Uterus (tissue), 3 donors: ENCODE measurements at regions not wholly inside any gene's neighbourhood (a gene's known extent, or its start where the extent isn't known, plus 50 kb on each side); places are given as distances from the start of the nearest gene placed in this dataset.

Experiments
- DNase-seq, 2 donors: peaks; one replicate each; pipeline ENCODE4 v3.0.0-alpha.2; 2019 to 2020
- H3K27ac ChIP-seq, 2 donors: fragments of 200-600 bp; sonication (generic); 1 replicate in 1 of 2; 2 replicates in 1 of 2; pipeline ENCODE4 v1.5.1; 2016 to 2018
- H3K27me3 ChIP-seq, 2 donors: fragments of 200-600 bp; sonication (generic); one replicate each; pipeline ENCODE4 v1.5.1; 2018 to 2019; ENCODE audit warnings: control low read depth in 1 of 2
- H3K36me3 ChIP-seq, 2 donors: fragments of 200-600 bp; sonication (generic); one replicate each; pipeline ENCODE4 v1.5.1; 2019; ENCODE audit warnings: control low read depth in 1 of 2
- H3K4me1 ChIP-seq, 2 donors: fragments of 200-600 bp; sonication (generic); one replicate each; pipeline ENCODE4 v1.5.1; 2018 to 2019; ENCODE audit warnings: control low read depth in 1 of 2
- H3K4me3 ChIP-seq, 2 donors: fragments of 200-600 bp; sonication (generic); 1 replicate in 1 of 2; 2 replicates in 1 of 2; pipeline ENCODE4 v1.5.1; 2018 to 2019; ENCODE audit warnings: mild to moderate bottlenecking in 1 of 2
- H3K9me3 ChIP-seq, 2 donors: fragments of 200-600 bp; sonication (generic); one replicate each; pipeline ENCODE4 v1.5.1; 2019; ENCODE audit warnings: control low read depth in 1 of 2
- POLR2A ChIP-seq, 2 donors: fragments of 450-650 bp; IDR thresholded peaks; one replicate each; pipeline ENCODE4 v1.6.1; 2016; ENCODE audit warnings: antibody characterized with exemption in 2 of 2, mild to moderate bottlenecking in 1 of 2, moderate library complexity in 1 of 2
- intact Hi-C: fragments of 100-400 bp; cut with DNase I; formaldehyde crosslinking; loops from one replicate; pipeline ENCODE4 v1.15.1; 2023; ENCODE audit warnings: low total_unique reads
- TF ChIP-seq, protein P1 (sequence below), 4 experiments: fragments of 200-600 bp in 2 of 4; fragments of 450-650 bp in 2 of 4; sonication (generic) in 2 of 4; IDR thresholded peaks; one replicate each; pipeline ENCODE4 v1.5.1; 2016 to 2019; ENCODE audit warnings: antibody characterized with exemption in 4 of 4, mild to moderate bottlenecking in 2 of 4, moderate library complexity in 1 of 4
- donor health status: DM: yes; HTN: yes; CAD: no.

DNA sequence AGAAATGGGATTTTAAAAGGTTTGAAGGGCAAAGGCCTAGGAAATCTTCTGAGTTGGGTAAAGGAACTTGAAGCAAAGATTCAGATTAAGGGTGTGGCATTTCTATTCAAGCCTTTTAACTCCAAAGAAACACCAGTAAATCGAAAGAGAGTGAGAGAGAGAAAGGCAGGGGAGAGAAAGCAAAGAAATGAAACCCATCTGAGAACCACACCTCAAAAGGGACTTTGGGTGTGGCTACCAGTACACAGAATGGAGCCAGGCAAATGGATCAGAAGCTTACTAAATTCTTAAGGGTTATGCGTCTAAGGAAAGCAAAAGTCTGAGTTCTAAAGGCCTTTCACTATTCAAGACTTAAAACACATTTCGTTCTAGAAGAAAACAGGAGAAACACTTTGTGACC is 277.4 kb downstream of the BCL11B start:
- intact Hi-C loops: no loop called here
- Histone ChIP-seq H3K27me3 (no peaks in the 10 kb centered on the region), H3K9me3 (no peaks in the 10 kb centered on the region), H3K27ac (no peak overlapping the region), H3K4me1 (no peaks in the 10 kb centered on the region), H3K36me3 (no peaks in the 10 kb centered on the region), H3K4me3 (no peak overlapping the region)
- TF ChIP-seq POLR2A (IDR thresholded peaks at IDR 0.05): no peak
- TF ChIP-seq, protein P1, sequence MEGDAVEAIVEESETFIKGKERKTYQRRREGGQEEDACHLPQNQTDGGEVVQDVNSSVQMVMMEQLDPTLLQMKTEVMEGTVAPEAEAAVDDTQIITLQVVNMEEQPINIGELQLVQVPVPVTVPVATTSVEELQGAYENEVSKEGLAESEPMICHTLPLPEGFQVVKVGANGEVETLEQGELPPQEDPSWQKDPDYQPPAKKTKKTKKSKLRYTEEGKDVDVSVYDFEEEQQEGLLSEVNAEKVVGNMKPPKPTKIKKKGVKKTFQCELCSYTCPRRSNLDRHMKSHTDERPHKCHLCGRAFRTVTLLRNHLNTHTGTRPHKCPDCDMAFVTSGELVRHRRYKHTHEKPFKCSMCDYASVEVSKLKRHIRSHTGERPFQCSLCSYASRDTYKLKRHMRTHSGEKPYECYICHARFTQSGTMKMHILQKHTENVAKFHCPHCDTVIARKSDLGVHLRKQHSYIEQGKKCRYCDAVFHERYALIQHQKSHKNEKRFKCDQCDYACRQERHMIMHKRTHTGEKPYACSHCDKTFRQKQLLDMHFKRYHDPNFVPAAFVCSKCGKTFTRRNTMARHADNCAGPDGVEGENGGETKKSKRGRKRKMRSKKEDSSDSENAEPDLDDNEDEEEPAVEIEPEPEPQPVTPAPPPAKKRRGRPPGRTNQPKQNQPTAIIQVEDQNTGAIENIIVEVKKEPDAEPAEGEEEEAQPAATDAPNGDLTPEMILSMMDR (IDR thresholded peaks at IDR 0.05): no peak
- DNase-seq: no peak

DNA sequence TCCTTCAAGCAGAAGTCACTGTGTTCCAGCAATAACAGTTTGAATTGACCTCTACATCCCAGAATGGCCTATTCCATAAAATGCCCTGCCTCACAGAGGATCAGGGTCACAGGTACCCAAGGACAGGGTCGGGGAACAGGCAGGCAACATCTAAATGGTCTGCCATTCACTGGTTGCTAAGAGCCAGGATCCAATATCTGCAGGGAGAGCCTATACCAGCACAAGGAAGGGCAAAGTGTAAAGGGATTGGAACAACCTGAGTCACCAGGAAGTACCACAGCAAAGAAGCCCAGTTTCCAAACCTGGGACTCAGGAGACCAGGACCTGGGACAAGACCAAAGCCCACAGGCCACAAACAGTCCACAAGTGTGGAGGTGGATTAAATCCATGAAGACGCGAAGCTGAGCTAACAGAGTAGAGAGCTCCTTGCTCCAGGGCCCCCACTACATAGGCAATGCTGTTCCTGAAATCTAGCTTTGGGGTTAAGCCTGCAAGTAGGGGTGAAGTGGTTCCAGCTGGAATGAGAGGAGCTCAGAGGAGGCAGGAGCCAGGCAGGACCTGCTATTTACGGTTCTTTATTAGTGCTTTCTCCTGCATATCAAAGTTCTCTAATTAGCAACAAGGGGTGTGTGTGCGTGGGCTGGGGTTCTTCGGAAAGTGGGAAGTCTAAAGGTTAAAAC is 274.3 kb downstream of the BCL11B start:
- no peak for TF ChIP-seq POLR2A (IDR thresholded peaks at IDR 0.05)
- TF ChIP-seq, protein P1 (IDR thresholded peaks at IDR 0.05): no peak
- Histone ChIP-seq H3K4me1 (no peaks in the 10 kb centered on the region), H3K36me3 (no peaks in the 10 kb centered on the region)

DNA sequence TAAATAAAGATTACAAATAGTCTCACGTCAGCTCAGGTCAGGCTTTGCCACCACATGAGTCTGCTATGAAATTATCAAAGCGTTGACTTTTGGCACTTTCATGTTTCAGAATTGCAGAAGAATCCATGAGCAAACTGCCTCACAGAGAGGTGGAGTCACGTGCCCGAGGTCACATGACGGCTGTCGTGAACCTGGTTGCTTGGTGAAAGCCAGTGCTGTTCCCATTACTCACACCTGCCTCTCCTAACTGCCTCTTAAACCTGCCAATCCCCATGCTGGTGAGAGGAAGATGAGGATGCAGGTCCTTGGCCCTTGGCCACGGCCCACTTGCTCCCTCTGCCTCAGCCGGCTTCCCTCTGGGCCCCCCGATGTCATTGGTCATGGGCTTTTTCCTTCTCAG is 272.7 kb downstream of the BCL11B start:
- Histone ChIP-seq H3K4me3 (no peak overlapping the region), H3K4me1 (no peaks in the 10 kb centered on the region), H3K27ac (no peak overlapping the region), H3K36me3 (no peaks in the 10 kb centered on the region), H3K27me3 (no peaks in the 10 kb centered on the region), H3K9me3 (no peaks in the 10 kb centered on the region)
- intact Hi-C loops: no loop called here
- no peak for DNase-seq
- TF ChIP-seq, protein P1 (IDR thresholded peaks at IDR 0.05): no peak
- no peak for TF ChIP-seq POLR2A (IDR thresholded peaks at IDR 0.05)

More for the DNA sequence above, 274.3 kb downstream of the BCL11B start:
- H3K27me3 ChIP-seq: no peaks in the 10 kb centered on the region
- intact Hi-C loops: no loop called here
- H3K27ac ChIP-seq: no peak overlapping the region
- H3K4me3 ChIP-seq: no peak overlapping the region
- no peak for DNase-seq
- H3K9me3 ChIP-seq: no peaks in the 10 kb centered on the region

DNA sequence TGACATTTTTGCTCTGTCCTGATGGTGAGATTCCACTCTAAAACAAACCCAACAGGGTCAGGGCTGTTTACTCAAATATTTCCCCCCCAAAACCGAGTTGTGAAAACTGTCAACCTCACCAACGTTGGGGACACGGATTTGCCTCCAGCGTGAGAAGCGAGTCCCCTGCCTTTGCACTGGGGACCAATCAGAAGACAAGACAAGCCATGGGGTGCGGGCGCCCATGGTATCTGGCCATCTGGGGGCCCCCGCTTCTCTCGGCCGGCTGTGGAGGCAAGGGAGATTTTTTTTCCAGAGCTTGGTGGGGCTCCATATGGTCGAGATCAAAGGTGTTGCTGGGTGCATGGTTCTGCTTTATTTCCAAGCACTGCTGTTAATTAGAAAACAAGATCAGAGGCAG is 272.1 kb downstream of the BCL11B start:
- intact Hi-C loops: no loop called here
- DNase-seq: no peak

DNA sequence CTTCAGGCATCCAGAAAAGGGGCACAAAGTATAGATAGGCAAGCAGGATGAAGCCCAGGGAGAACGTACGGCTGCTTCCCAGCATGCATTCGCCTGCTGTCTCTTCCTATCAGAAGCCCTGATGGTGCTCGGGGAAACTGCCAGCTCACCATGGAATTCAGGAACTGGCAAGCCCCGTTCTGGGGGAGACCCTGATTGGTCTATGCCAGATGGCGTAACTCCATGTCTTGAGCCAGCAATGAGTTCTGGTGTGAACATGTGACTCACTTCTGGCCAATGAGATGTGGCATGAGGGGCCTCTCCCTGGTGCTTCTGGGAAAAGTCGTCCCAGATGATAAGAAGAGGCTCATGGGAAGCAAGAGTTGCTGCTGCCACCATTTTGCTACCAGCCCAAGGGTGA is 270.8 kb downstream of the BCL11B start:
- H3K9me3 ChIP-seq: no peaks in the 10 kb centered on the region
- TF ChIP-seq, protein P1 (IDR thresholded peaks at IDR 0.05): no peak
- TF ChIP-seq POLR2A (IDR thresholded peaks at IDR 0.05): no peak
- no peak for DNase-seq
- no peak overlapping the region for H3K4me3 ChIP-seq
- intact Hi-C loops: no loop called here
- no peaks in the 10 kb centered on the region for H3K4me1 ChIP-seq
- H3K27me3 ChIP-seq: no peaks in the 10 kb centered on the region
- H3K36me3 ChIP-seq: no peaks in the 10 kb centered on the region
- H3K27ac ChIP-seq: no peak overlapping the region

More for the DNA sequence above, 272.1 kb downstream of the BCL11B start:
- Histone ChIP-seq H3K27me3 (no peaks in the 10 kb centered on the region), H3K27ac (no peak overlapping the region), H3K36me3 (no peaks in the 10 kb centered on the region), H3K4me1 (no peaks in the 10 kb centered on the region), H3K4me3 (no peak overlapping the region), H3K9me3 (no peaks in the 10 kb centered on the region)
- TF ChIP-seq, protein P1 (IDR thresholded peaks at IDR 0.05): no peak
- TF ChIP-seq POLR2A (IDR thresholded peaks at IDR 0.05): no peak
